ENCODE measurements at regions not wholly inside any gene's neighbourhood (a gene's known extent, or its start where the extent isn't known, plus 50 kb on each side); places are given as distances from the start of the nearest gene placed in this dataset.

DNA sequence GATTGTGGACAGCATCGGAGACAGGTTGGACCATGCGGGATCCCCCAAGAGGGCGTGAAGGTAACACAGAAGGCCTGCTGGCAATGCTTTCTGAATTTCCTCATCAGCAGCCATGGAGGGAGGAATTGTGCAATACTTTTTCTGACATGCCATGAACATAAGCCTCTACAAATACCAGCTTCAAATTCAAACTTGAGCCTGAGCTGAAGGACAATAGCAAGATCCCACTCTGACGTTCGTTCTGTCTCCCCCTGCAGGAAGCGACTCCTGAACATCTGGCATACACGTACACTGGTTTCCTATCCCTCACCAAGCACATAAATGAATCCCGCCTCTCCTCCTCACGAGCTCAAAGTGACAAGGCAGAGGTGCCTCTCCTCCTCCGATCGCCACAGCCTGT, 312.2 kb downstream of the BRD1 start:
- TF ChIP-seq, protein P1, sequence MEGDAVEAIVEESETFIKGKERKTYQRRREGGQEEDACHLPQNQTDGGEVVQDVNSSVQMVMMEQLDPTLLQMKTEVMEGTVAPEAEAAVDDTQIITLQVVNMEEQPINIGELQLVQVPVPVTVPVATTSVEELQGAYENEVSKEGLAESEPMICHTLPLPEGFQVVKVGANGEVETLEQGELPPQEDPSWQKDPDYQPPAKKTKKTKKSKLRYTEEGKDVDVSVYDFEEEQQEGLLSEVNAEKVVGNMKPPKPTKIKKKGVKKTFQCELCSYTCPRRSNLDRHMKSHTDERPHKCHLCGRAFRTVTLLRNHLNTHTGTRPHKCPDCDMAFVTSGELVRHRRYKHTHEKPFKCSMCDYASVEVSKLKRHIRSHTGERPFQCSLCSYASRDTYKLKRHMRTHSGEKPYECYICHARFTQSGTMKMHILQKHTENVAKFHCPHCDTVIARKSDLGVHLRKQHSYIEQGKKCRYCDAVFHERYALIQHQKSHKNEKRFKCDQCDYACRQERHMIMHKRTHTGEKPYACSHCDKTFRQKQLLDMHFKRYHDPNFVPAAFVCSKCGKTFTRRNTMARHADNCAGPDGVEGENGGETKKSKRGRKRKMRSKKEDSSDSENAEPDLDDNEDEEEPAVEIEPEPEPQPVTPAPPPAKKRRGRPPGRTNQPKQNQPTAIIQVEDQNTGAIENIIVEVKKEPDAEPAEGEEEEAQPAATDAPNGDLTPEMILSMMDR (conservative IDR thresholded peaks at IDR 0.05; ENCODE audit: low read depth, low read length): peak; percentile 30; the same call in 1 of the 2 replicates
- TF ChIP-seq EZH2 (IDR thresholded peaks at IDR 0.05; ENCODE audit: low read length, unreplicated experiment) (no peak), EZH2phosphoT487 (IDR thresholded peaks at IDR 0.05; ENCODE audit: borderline replicate concordance, low read length) (no peak)

Data from PC-3 (cell line).